B cell (primary cell): ENCODE measurements at regions not wholly inside any gene's neighbourhood (a gene's known extent, or its start where the extent isn't known, plus 50 kb on each side); places are given as distances from the start of the nearest gene placed in this dataset.

Experiments
- ATAC-seq: fragments of 200-7000 bp; cut with Tn5 transposase; one replicate; pipeline ENCODE4 v1.10.0; 2021; ENCODE audit warnings: low read depth, mild to moderate bottlenecking, moderate number of reproducible peaks, moderate library complexity
- CTCF ChIA-PET: fragments of 350-600 bp; sonication (Branson Sonifier 250); formaldehyde crosslinking; loops from one replicate; lab custom pipeline; 2021; ENCODE audit warnings: antibody characterized with exemption, inconsistent platforms; lab: Charles Lee
- POLR2A ChIA-PET: fragments of 350-600 bp; sonication (Branson Sonifier 250); formaldehyde crosslinking; loops from one replicate; lab custom pipeline; 2021; ENCODE audit warnings: antibody characterized with exemption; lab: Charles Lee
- DNase-seq: peaks from one replicate; pipeline ENCODE4 v3.0.0; 2013
- H2AFZ ChIP-seq: 2 replicates; pipeline ENCODE4 v1.6.1; 2012; ENCODE audit warnings: mild to moderate bottlenecking, low read depth, low read length; ENCODE audit not compliant: insufficient read depth, poor library complexity, severe bottlenecking
- H3K27ac ChIP-seq, 2 donors: 1 replicate in 1 of 2; 2 replicates in 1 of 2; pipeline ENCODE4 v1.5.1; 2012 to 2013; ENCODE audit warnings: low read length in 2 of 2, mild to moderate bottlenecking in 2 of 2, moderate library complexity in 1 of 2
- H3K27me3 ChIP-seq, 4 experiments: fragments of 200-600 bp in 1 of 4; sonication (generic) in 1 of 4; replicated peaks in 1 of 4; 1 replicate in 2 of 4; 2 replicates in 2 of 4; pipeline versions ENCODE4 v1.6.1 to v1.7.0; 2013 to 2016; ENCODE audit warnings: low read length in 3 of 4, mild to moderate bottlenecking in 2 of 4, mixed read lengths in 1 of 4, moderate library complexity in 1 of 4; ENCODE audit not compliant: insufficient read depth in 4 of 4, control insufficient read depth in 3 of 4; ENCODE audit errors: control extremely low read depth in 1 of 4
- H3K36me3 ChIP-seq, 2 experiments: replicated peaks in 1 of 2; 1 replicate in 1 of 2; 2 replicates in 1 of 2; pipeline versions ENCODE4 v1.6.1 to v1.7.1; 2013; ENCODE audit warnings: low read length in 1 of 2; ENCODE audit not compliant: insufficient read depth in 2 of 2, control insufficient read depth in 1 of 2; ENCODE audit errors: control extremely low read depth in 1 of 2, extremely low read depth in 1 of 2
- H3K4me1 ChIP-seq, 2 donors: fragments of 200-600 bp in 1 of 2; sonication (generic) in 1 of 2; 1 replicate in 1 of 2; 2 replicates in 1 of 2; pipeline versions ENCODE4 v1.5.1 to v1.6.1; 2013 to 2017; ENCODE audit warnings: low read length in 2 of 2; ENCODE audit not compliant: control insufficient read depth in 2 of 2, insufficient read depth in 2 of 2
- H3K4me2 ChIP-seq: replicated peaks from 2 replicates; pipeline ENCODE3; 2012; ENCODE audit warnings: mild to moderate bottlenecking, low read depth, low read length; ENCODE audit not compliant: poor library complexity, severe bottlenecking
- H3K4me3 ChIP-seq, 5 experiments: fragments of 200-600 bp in 1 of 5; sonication (generic) in 1 of 5; 1 replicate in 3 of 5; 2 replicates in 2 of 5; pipeline versions ENCODE4 v1.5.1 to v1.7.0; 2011 to 2016; ENCODE audit warnings: low read length in 4 of 5, mild to moderate bottlenecking in 4 of 5, low read depth in 2 of 5, control low read depth in 1 of 5, moderate library complexity in 1 of 5; ENCODE audit not compliant: insufficient read depth in 1 of 5; ENCODE audit errors: control extremely low read depth in 1 of 5, extremely low read depth in 1 of 5
- H3K79me2 ChIP-seq: fragments of 200-600 bp; sonication (generic); one replicate; pipeline ENCODE4 v1.6.0; 2016; ENCODE audit warnings: low read length; ENCODE audit not compliant: control insufficient read depth, insufficient read depth
- H3K9ac ChIP-seq: fragments of 200-600 bp; sonication (generic); 2 replicates; pipeline ENCODE4 v1.6.1; 2017; ENCODE audit warnings: mild to moderate bottlenecking, low read length, moderate library complexity
- H3K9me3 ChIP-seq, 3 donors: one replicate each; pipeline versions ENCODE4 v1.6.1 to v1.7.1; 2013; ENCODE audit warnings: low read length in 2 of 3; ENCODE audit not compliant: control insufficient read depth in 2 of 3, insufficient read depth in 1 of 3; ENCODE audit errors: control extremely low read depth in 1 of 3
- H4K20me1 ChIP-seq: 2 replicates; pipeline ENCODE4 v1.6.0; 2012; ENCODE audit warnings: mild to moderate bottlenecking, low read length; ENCODE audit not compliant: insufficient read depth, control insufficient read depth, poor library complexity, severe bottlenecking
- H3K27ac Mint-ChIP-seq: one replicate; pipeline ENCODE4 v1.8.0; 2021; ENCODE audit warnings: mixed read lengths
- H3K27me3 Mint-ChIP-seq: one replicate; pipeline ENCODE4 v1.8.0; 2021; ENCODE audit warnings: mixed read lengths
- H3K4me1 Mint-ChIP-seq: one replicate; pipeline ENCODE4 v1.8.0; 2021; ENCODE audit warnings: mixed read lengths
- H3K4me3 Mint-ChIP-seq: one replicate; pipeline ENCODE4 v1.8.0; 2021; ENCODE audit warnings: mixed read lengths
- H3K9me3 Mint-ChIP-seq: one replicate; pipeline ENCODE4 v1.8.0; 2022; ENCODE audit warnings: mixed read lengths; ENCODE audit not compliant: insufficient read depth
- EZH2 ChIP-seq: IDR thresholded peaks from 2 replicates; pipeline ENCODE4 v1.6.1; 2012; ENCODE audit warnings: borderline replicate concordance, low read depth, mild to moderate bottlenecking, moderate library complexity, low read length; ENCODE audit not compliant: insufficient read depth, poor library complexity, severe bottlenecking
- WGBS: methylation state at CpG from one replicate; pipeline ENCODE4 v1.1.5; 2013; ENCODE audit warnings: missing lambda C conversion rate; ENCODE audit not compliant: insufficient coverage; 5-methylcytosine and 5-hydroxymethylcytosine counted together
- intact Hi-C: fragments of 100-400 bp; cut with micrococcal nuclease; formaldehyde crosslinking; loops from one replicate; pipeline ENCODE4 v1.10.0; 2022
- TF ChIP-seq, protein P1 (sequence below): fragments of 200-600 bp; IDR thresholded peaks from one replicate; pipeline ENCODE4 v1.8.0; 2022; ENCODE audit warnings: antibody characterized with exemption, mild to moderate bottlenecking

DNA sequence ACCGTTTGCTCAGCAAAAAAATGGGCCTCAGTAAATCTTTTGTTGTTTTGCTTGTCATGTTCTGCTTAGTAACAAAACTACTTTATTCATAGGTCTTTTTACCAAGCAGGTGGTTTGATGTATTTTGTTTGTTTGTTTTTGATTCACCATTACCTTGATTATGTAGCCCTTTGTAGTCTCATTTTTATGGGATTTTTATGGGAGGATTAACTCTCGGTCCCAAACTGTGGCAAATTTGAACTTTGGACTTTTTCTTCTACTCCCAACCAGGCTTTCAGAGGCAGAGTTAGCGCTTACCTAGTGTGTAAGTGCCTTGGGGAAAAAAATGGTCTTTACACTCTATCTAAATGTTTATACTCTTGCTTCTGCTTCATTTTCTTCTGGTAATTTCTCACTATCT lies 276.7 kb upstream of the POU1F1 start:
- no peak overlapping the region for H3K4me2 ChIP-seq
- no peaks in the 10 kb centered on the region for H3K4me1 ChIP-seq
- TF ChIP-seq EZH2 = no peak
- TF ChIP-seq, protein P1, sequence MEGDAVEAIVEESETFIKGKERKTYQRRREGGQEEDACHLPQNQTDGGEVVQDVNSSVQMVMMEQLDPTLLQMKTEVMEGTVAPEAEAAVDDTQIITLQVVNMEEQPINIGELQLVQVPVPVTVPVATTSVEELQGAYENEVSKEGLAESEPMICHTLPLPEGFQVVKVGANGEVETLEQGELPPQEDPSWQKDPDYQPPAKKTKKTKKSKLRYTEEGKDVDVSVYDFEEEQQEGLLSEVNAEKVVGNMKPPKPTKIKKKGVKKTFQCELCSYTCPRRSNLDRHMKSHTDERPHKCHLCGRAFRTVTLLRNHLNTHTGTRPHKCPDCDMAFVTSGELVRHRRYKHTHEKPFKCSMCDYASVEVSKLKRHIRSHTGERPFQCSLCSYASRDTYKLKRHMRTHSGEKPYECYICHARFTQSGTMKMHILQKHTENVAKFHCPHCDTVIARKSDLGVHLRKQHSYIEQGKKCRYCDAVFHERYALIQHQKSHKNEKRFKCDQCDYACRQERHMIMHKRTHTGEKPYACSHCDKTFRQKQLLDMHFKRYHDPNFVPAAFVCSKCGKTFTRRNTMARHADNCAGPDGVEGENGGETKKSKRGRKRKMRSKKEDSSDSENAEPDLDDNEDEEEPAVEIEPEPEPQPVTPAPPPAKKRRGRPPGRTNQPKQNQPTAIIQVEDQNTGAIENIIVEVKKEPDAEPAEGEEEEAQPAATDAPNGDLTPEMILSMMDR = no peak
- intact Hi-C loops = no loop called here
- WGBS = no CpG with 5 or more reads among the region's 3 CpGs
- Mint-ChIP-seq H3K27ac (no peak overlapping the region), H3K4me3 (no peak overlapping the region), H3K4me1 (no peaks in the 10 kb centered on the region), H3K9me3 (no peaks in the 10 kb centered on the region), H3K27me3 (peaks cover 4% of the 10 kb centered on the region)
- H3K4me3 ChIP-seq = no peak overlapping the region
- no peak for ATAC-seq
- ChIA-PET POLR2A (no interaction called here), CTCF (no interaction called here)
- no peak overlapping the region for H3K27ac ChIP-seq
- no peaks in the 10 kb centered on the region for H3K79me2 ChIP-seq
- no peak overlapping the region for H2AFZ ChIP-seq
- no peak overlapping the region for H3K9ac ChIP-seq
- no peaks in the 10 kb centered on the region for H3K9me3 ChIP-seq
- H3K27me3 ChIP-seq = no peaks in the 10 kb centered on the region
- no peaks in the 10 kb centered on the region for H4K20me1 ChIP-seq
- DNase-seq = no peak
- H3K36me3 ChIP-seq = no peaks in the 10 kb centered on the region

DNA sequence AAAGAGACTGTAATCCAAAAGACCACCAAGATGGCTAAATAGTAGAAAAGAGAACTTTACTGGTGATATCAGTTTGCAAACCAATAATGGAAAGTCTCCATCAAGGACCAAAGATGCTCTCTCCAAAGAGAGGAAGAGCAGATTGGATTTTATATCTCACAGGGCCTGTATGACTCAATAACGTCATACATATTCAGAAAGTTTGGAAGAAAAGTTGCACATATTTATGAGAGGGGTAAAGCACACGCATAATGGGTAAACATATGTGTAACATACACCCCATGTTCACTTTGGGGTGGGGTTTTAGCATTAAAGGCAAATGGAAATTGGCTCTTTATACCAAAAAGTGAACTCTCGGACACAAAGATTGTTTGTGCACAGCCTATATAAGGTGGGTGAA lies 274.5 kb upstream of the POU1F1 start:
- H3K4me3 Mint-ChIP-seq = no peak overlapping the region
- Histone ChIP-seq H3K9ac (no peak overlapping the region), H3K4me1 (no peaks in the 10 kb centered on the region), H3K27ac (no peak overlapping the region), H2AFZ (no peak overlapping the region), H3K79me2 (no peaks in the 10 kb centered on the region), H3K4me2 (no peak overlapping the region), H3K9me3 (no peaks in the 10 kb centered on the region), H3K27me3 (no peaks in the 10 kb centered on the region), H4K20me1 (no peaks in the 10 kb centered on the region), H3K36me3 (no peaks in the 10 kb centered on the region), H3K4me3 (no peak overlapping the region)
- no peaks in the 10 kb centered on the region for H3K9me3 Mint-ChIP-seq
- TF ChIP-seq, protein P1 = no peak
- TF ChIP-seq EZH2 = no peak
- ATAC-seq = no peak
- H3K4me1 Mint-ChIP-seq = no peaks in the 10 kb centered on the region
- POLR2A ChIA-PET = no interaction called here
- intact Hi-C loops = no loop called here
- 86% methylated on average over 1 of the region's 3 CpGs for WGBS
- H3K27ac Mint-ChIP-seq = no peak overlapping the region
- no peak for DNase-seq
- peaks cover 4% of the 10 kb centered on the region for H3K27me3 Mint-ChIP-seq
- CTCF ChIA-PET = no interaction called here
